ENCODE measurements at regions not wholly inside any gene's neighbourhood (a gene's known extent, or its start where the extent isn't known, plus 50 kb on each side); places are given as distances from the start of the nearest gene placed in this dataset.

GRCh38 chr13:104414771-104415170 is 1348.6 kb upstream of the SLC10A2 start:
- TF ChIP-seq TAF1 (IDR thresholded peaks at IDR 0.05; ENCODE audit: low read depth, low read length): no peak
- no peak for TF ChIP-seq POLR2AphosphoS5 (IDR thresholded peaks at IDR 0.05; ENCODE audit: low read depth, low read length)
- no peak for TF ChIP-seq PAX5 (IDR thresholded peaks at IDR 0.05; ENCODE audit: insufficient read depth, low read length, severe bottlenecking)
- TF ChIP-seq POU2F2 (IDR thresholded peaks at IDR 0.05; ENCODE audit: low read depth, low read length): no peak
- TF ChIP-seq POLR2A (IDR thresholded peaks at IDR 0.05; ENCODE audit: low read depth, low read length): no peak
- TF ChIP-seq SPI1 (IDR thresholded peaks at IDR 0.05; ENCODE audit: low read depth, low read length): no peak
- DNase-seq (ENCODE audit: insufficient read length, low spot score): no peak
- no peak for FAIRE-seq

GRCh38 chr13:104414181-104414580 is 1348.0 kb upstream of the SLC10A2 start:
- TF ChIP-seq SPI1 (IDR thresholded peaks at IDR 0.05; ENCODE audit: low read depth, low read length) (no peak), POLR2AphosphoS5 (IDR thresholded peaks at IDR 0.05; ENCODE audit: low read depth, low read length) (no peak), TAF1 (IDR thresholded peaks at IDR 0.05; ENCODE audit: low read depth, low read length) (no peak), PAX5 (IDR thresholded peaks at IDR 0.05; ENCODE audit: insufficient read depth, low read length, severe bottlenecking) (no peak), POU2F2 (IDR thresholded peaks at IDR 0.05; ENCODE audit: low read depth, low read length) (no peak), POLR2A (IDR thresholded peaks at IDR 0.05; ENCODE audit: low read depth, low read length) (no peak)
- FAIRE-seq: no peak

GRCh38 chr13:104411141-104411765 is 1345.0 kb upstream of the SLC10A2 start:
- DNase-seq (ENCODE audit: insufficient read length, low spot score) (no peak), FAIRE-seq (no peak)
- no peak for TF ChIP-seq SPI1 (IDR thresholded peaks at IDR 0.05; ENCODE audit: low read depth, low read length)
- TF ChIP-seq POLR2A (IDR thresholded peaks at IDR 0.05; ENCODE audit: low read depth, low read length): no peak
- no peak for TF ChIP-seq TAF1 (IDR thresholded peaks at IDR 0.05; ENCODE audit: low read depth, low read length)
- TF ChIP-seq POU2F2 (IDR thresholded peaks at IDR 0.05; ENCODE audit: low read depth, low read length): no peak
- TF ChIP-seq POLR2AphosphoS5 (IDR thresholded peaks at IDR 0.05; ENCODE audit: low read depth, low read length): no peak
- no peak for TF ChIP-seq PAX5 (IDR thresholded peaks at IDR 0.05; ENCODE audit: insufficient read depth, low read length, severe bottlenecking)

More at GRCh38 chr13:104414181-104414580, 1348.0 kb upstream of the SLC10A2 start:
- DNase-seq (ENCODE audit: insufficient read length, low spot score): no peak

- no peak for FAIRE-seq
- no peak for DNase-seq (ENCODE audit: insufficient read length, low spot score)
- TF ChIP-seq TAF1 (IDR thresholded peaks at IDR 0.05; ENCODE audit: low read depth, low read length) (no peak), POLR2A (IDR thresholded peaks at IDR 0.05; ENCODE audit: low read depth, low read length) (no peak)
These were observed 1342.5 kb upstream of the SLC10A2 start for GRCh38 chr13:104408733-104409132.

- DNase-seq (ENCODE audit: insufficient read length, low spot score) (no peak), FAIRE-seq (no peak)
- TF ChIP-seq SPI1 (IDR thresholded peaks at IDR 0.05; ENCODE audit: low read depth, low read length) (no peak), PAX5 (IDR thresholded peaks at IDR 0.05; ENCODE audit: insufficient read depth, low read length, severe bottlenecking) (no peak), POU2F2 (IDR thresholded peaks at IDR 0.05; ENCODE audit: low read depth, low read length) (no peak), POLR2AphosphoS5 (IDR thresholded peaks at IDR 0.05; ENCODE audit: low read depth, low read length) (no peak), POLR2A (IDR thresholded peaks at IDR 0.05; ENCODE audit: low read depth, low read length) (no peak), TAF1 (IDR thresholded peaks at IDR 0.05; ENCODE audit: low read depth, low read length) (no peak)
These were observed 1338.1 kb upstream of the SLC10A2 start for GRCh38 chr13:104404325-104404724.

GRCh38 chr13:104389691-104390090 is 1323.5 kb upstream of the SLC10A2 start:
- DNase-seq (ENCODE audit: insufficient read length, low spot score) (no peak), FAIRE-seq (no peak)
- TF ChIP-seq POLR2AphosphoS5 (IDR thresholded peaks at IDR 0.05; ENCODE audit: low read depth, low read length) (no peak), SPI1 (IDR thresholded peaks at IDR 0.05; ENCODE audit: low read depth, low read length) (no peak)

- TF ChIP-seq POLR2AphosphoS5 (IDR thresholded peaks at IDR 0.05; ENCODE audit: low read depth, low read length) (no peak), PAX5 (IDR thresholded peaks at IDR 0.05; ENCODE audit: insufficient read depth, low read length, severe bottlenecking) (no peak), POLR2A (IDR thresholded peaks at IDR 0.05; ENCODE audit: low read depth, low read length) (no peak), SPI1 (IDR thresholded peaks at IDR 0.05; ENCODE audit: low read depth, low read length) (no peak), TAF1 (IDR thresholded peaks at IDR 0.05; ENCODE audit: low read depth, low read length) (no peak), POU2F2 (IDR thresholded peaks at IDR 0.05; ENCODE audit: low read depth, low read length) (no peak)
- FAIRE-seq (no peak), DNase-seq (ENCODE audit: insufficient read length, low spot score) (no peak)
These were observed 1321.3 kb upstream of the SLC10A2 start for GRCh38 chr13:104387510-104387909.

- FAIRE-seq (no peak), DNase-seq (ENCODE audit: insufficient read length, low spot score) (no peak)
- TF ChIP-seq POU2F2 (IDR thresholded peaks at IDR 0.05; ENCODE audit: low read depth, low read length) (no peak), POLR2A (IDR thresholded peaks at IDR 0.05; ENCODE audit: low read depth, low read length) (no peak), POLR2AphosphoS5 (IDR thresholded peaks at IDR 0.05; ENCODE audit: low read depth, low read length) (no peak)
These were observed 1319.2 kb upstream of the SLC10A2 start for GRCh38 chr13:104385404-104385803.

- DNase-seq (ENCODE audit: insufficient read length, low spot score) (no peak), FAIRE-seq (no peak)
- TF ChIP-seq SPI1 (IDR thresholded peaks at IDR 0.05; ENCODE audit: low read depth, low read length): no peak
- TF ChIP-seq TAF1 (IDR thresholded peaks at IDR 0.05; ENCODE audit: low read depth, low read length): no peak
- TF ChIP-seq POLR2AphosphoS5 (IDR thresholded peaks at IDR 0.05; ENCODE audit: low read depth, low read length): no peak
- TF ChIP-seq PAX5 (IDR thresholded peaks at IDR 0.05; ENCODE audit: insufficient read depth, low read length, severe bottlenecking): no peak
- no peak for TF ChIP-seq POLR2A (IDR thresholded peaks at IDR 0.05; ENCODE audit: low read depth, low read length)
- no peak for TF ChIP-seq POU2F2 (IDR thresholded peaks at IDR 0.05; ENCODE audit: low read depth, low read length)
These were observed 1316.7 kb upstream of the SLC10A2 start for GRCh38 chr13:104382951-104383350.

- no peak for DNase-seq (ENCODE audit: insufficient read length, low spot score)
- FAIRE-seq: no peak
- TF ChIP-seq PAX5 (IDR thresholded peaks at IDR 0.05; ENCODE audit: insufficient read depth, low read length, severe bottlenecking) (no peak), POLR2AphosphoS5 (IDR thresholded peaks at IDR 0.05; ENCODE audit: low read depth, low read length) (no peak), SPI1 (IDR thresholded peaks at IDR 0.05; ENCODE audit: low read depth, low read length) (no peak), POLR2A (IDR thresholded peaks at IDR 0.05; ENCODE audit: low read depth, low read length) (no peak), POU2F2 (IDR thresholded peaks at IDR 0.05; ENCODE audit: low read depth, low read length) (no peak), TAF1 (IDR thresholded peaks at IDR 0.05; ENCODE audit: low read depth, low read length) (no peak)
These were observed 1310.4 kb upstream of the SLC10A2 start for GRCh38 chr13:104376588-104376987.

Data from GM12891 (cell line).